HEK293T (cell line): ENCODE measurements at regions not wholly inside any gene's neighbourhood (a gene's known extent, or its start where the extent isn't known, plus 50 kb on each side); places are given as distances from the start of the nearest gene placed in this dataset.

ENCODE experiments used
- CTCF ChIA-PET: fragments of 350-600 bp; formaldehyde crosslinking; extraction: SDS; loops from one replicate; lab custom pipeline; 2021; ENCODE audit warnings: antibody characterized with exemption, inconsistent platforms; lab: Yijun Ruan, JAX
- POLR2A ChIA-PET: fragments of 350-600 bp; formaldehyde crosslinking; extraction: SDS; loops from one replicate; lab custom pipeline; 2020; ENCODE audit warnings: antibody characterized with exemption, inconsistent platforms; lab: Yijun Ruan, JAX
- DNase-seq: peaks from one replicate; pipeline ENCODE4 v3.0.0; 2012; ENCODE audit warnings: mixed read lengths; ENCODE audit errors: extremely low spot score
- ARNT ChIP-seq: fragments of 450-650 bp; IDR thresholded peaks from 2 replicates; pipeline ENCODE4 v1.6.1; 2017; ENCODE audit warnings: mild to moderate bottlenecking
- BHLHE40 ChIP-seq: fragments of 450-650 bp; IDR thresholded peaks from 2 replicates; pipeline ENCODE4 v1.6.1; 2016; ENCODE audit warnings: mild to moderate bottlenecking, moderate library complexity, borderline replicate concordance
- CTBP1 ChIP-seq: fragments of 450-650 bp; IDR thresholded peaks from 2 replicates; pipeline ENCODE4 v1.6.1; 2016; ENCODE audit warnings: borderline replicate concordance
- ELF4 ChIP-seq: fragments of 450-650 bp; IDR thresholded peaks from 2 replicates; pipeline ENCODE4 v1.6.1; 2017; ENCODE audit warnings: antibody characterized with exemption
- FOXA1 ChIP-seq: fragments of 450-650 bp; IDR thresholded peaks from 2 replicates; pipeline ENCODE4 v1.6.1; 2016; ENCODE audit warnings: mild to moderate bottlenecking
- FOXK2 ChIP-seq: fragments of 450-650 bp; IDR thresholded peaks from 2 replicates; pipeline ENCODE4 v1.6.1; 2016; ENCODE audit warnings: mild to moderate bottlenecking
- FOXM1 ChIP-seq: fragments of 450-650 bp; IDR thresholded peaks from 2 replicates; pipeline ENCODE4 v1.6.1; 2017; ENCODE audit warnings: mild to moderate bottlenecking, borderline replicate concordance
- HDGF ChIP-seq: fragments of 450-650 bp; IDR thresholded peaks from 2 replicates; pipeline ENCODE4 v1.6.1; 2017; ENCODE audit warnings: antibody characterized with exemption, borderline replicate concordance
- L3MBTL2 ChIP-seq: fragments of 450-650 bp; conservative IDR thresholded peaks from 2 replicates; pipeline ENCODE4 v1.6.1; 2016; ENCODE audit warnings: mild to moderate bottlenecking
- LEF1 ChIP-seq: fragments of 450-650 bp; IDR thresholded peaks from 2 replicates; pipeline ENCODE4 v1.6.1; 2017; ENCODE audit warnings: mild to moderate bottlenecking, borderline replicate concordance
- NFRKB ChIP-seq: fragments of 450-650 bp; IDR thresholded peaks from 2 replicates; pipeline ENCODE4 v1.6.1; 2016; ENCODE audit warnings: mild to moderate bottlenecking, moderate library complexity
- SP1 ChIP-seq: fragments of 450-650 bp; IDR thresholded peaks from 2 replicates; pipeline ENCODE4 v1.6.1; 2017
- SUZ12 ChIP-seq: fragments of 450-650 bp; IDR thresholded peaks from 2 replicates; pipeline ENCODE4 v1.6.1; 2016; ENCODE audit warnings: mild to moderate bottlenecking
- TARDBP ChIP-seq: fragments of 450-650 bp; IDR thresholded peaks from 2 replicates; pipeline ENCODE4 v1.6.1; 2016
- ZNF384 ChIP-seq: fragments of 450-650 bp; IDR thresholded peaks from 2 replicates; pipeline ENCODE4 v1.6.1; 2016
- TF ChIP-seq, protein P1 (sequence below): fragments of 450-650 bp; IDR thresholded peaks from 2 replicates; pipeline ENCODE4 v1.6.1; 2016

DNA sequence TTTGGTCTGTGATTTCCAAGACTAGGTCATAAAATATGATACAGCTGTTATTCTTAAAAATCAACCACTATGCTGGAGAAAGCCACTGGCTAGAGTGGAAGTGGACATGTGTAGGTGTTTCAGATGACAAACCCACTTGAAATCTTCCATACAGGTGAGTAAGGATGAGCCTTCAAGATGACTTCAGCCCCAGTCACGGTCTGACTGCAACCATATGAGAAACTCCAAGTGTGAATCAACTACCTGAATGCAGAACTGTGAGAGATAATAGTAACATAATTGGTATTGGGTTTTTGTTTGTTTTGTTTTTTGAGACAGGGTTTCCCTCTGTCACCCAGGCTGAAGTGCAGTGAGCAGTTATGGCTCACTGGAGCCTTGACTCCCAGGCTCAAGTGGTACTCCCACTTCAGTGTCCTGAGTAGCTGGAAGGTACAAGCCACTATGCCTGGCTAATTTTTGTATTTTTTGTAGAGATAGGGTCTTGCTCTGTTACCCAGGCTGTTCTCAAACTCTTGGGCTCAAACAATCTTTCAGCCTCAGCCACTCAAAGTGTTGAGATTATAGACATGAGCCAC lies 273.3 kb upstream of the LRIG3 start:
- CTCF ChIA-PET, result no interaction called here
- no peak for DNase-seq
- TF ChIP-seq ARNT, result no peak
- TF ChIP-seq HDGF, result no peak
- no peak for TF ChIP-seq LEF1
- no peak for TF ChIP-seq SUZ12
- POLR2A ChIA-PET, result no interaction called here

DNA sequence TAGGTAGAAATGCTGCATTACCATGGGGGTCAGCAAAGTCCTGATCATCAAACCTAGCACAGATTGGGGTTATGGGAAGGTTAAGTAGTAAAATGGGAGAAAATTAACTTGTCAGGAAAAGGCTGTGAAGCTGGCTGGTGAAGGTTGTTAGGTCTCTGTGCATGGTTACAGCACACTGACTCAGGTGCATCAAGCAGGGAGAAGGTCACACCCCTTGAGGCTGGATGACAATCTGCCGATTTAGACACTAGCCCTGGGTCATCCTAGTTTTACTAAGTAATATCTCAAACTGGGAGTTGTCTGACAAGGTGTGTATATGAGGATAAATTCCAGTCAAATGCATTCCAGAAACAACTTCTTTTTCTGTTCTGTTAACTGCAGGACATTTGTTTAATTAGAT lies 271.1 kb upstream of the LRIG3 start:
- DNase-seq, result no peak
- POLR2A ChIA-PET, result no interaction called here
- TF ChIP-seq FOXK2 (no peak), TARDBP (no peak), LEF1 (no peak), BHLHE40 (no peak), FOXM1 (no peak), ARNT (no peak), SUZ12 (no peak), SP1 (no peak), L3MBTL2 (no peak), ELF4 (no peak), HDGF (no peak)
- TF ChIP-seq, protein P1, sequence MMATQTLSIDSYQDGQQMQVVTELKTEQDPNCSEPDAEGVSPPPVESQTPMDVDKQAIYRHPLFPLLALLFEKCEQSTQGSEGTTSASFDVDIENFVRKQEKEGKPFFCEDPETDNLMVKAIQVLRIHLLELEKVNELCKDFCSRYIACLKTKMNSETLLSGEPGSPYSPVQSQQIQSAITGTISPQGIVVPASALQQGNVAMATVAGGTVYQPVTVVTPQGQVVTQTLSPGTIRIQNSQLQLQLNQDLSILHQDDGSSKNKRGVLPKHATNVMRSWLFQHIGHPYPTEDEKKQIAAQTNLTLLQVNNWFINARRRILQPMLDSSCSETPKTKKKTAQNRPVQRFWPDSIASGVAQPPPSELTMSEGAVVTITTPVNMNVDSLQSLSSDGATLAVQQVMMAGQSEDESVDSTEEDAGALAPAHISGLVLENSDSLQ, result no peak
- CTCF ChIA-PET, result no interaction called here

DNA sequence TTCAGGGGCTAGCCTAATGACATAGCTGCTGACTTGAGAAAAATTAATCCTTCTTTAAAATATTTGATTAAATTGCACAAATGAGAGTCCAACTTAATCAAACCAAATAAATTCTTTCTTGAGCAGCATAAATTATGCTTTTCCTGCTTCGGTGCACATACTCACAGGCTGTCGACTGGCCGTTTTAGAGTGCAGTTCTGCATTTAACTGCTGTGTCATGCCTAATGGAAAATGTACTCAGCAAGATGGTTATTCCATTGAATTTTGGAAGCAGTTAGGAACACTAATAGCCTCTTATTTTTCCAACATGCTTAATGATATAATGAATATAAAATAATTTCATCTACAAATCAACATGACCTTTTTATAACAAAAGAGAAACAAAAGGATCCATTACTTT lies 266.1 kb upstream of the LRIG3 start:
- DNase-seq, result no peak
- POLR2A ChIA-PET, result no interaction called here
- CTCF ChIA-PET, result no interaction called here
- TF ChIP-seq ZNF384 (no peak), ARNT (no peak), FOXK2 (no peak), L3MBTL2 (no peak), HDGF (no peak), NFRKB (no peak), FOXM1 (no peak), SP1 (no peak), SUZ12 (no peak), ELF4 (no peak), BHLHE40 (no peak), TARDBP (no peak), LEF1 (no peak), FOXA1 (no peak), CTBP1 (no peak)
- TF ChIP-seq, protein P1, result no peak

DNA sequence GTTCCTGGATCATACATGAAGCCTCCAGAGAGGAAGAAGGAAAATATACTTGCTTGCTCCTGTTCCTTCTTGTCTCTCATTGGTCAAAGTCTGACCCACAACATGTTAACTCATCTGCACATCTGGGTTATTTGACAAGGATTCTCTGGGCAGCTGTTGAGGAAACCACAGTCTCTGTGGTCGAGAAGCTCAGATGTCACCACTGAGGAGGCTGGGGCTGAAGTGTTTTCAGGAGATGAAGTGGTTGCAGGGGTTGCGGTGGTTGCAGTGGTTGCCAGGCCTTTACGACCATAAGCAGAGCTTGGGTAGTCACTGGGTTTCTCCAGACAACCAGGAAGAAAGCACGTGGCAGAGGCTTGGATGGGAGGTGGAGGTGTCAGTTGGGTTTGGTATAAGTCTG lies 265.0 kb upstream of the LRIG3 start:
- ChIA-PET POLR2A (no interaction called here), CTCF (no interaction called here)
- no peak for DNase-seq
- TF ChIP-seq BHLHE40, result no peak

DNA sequence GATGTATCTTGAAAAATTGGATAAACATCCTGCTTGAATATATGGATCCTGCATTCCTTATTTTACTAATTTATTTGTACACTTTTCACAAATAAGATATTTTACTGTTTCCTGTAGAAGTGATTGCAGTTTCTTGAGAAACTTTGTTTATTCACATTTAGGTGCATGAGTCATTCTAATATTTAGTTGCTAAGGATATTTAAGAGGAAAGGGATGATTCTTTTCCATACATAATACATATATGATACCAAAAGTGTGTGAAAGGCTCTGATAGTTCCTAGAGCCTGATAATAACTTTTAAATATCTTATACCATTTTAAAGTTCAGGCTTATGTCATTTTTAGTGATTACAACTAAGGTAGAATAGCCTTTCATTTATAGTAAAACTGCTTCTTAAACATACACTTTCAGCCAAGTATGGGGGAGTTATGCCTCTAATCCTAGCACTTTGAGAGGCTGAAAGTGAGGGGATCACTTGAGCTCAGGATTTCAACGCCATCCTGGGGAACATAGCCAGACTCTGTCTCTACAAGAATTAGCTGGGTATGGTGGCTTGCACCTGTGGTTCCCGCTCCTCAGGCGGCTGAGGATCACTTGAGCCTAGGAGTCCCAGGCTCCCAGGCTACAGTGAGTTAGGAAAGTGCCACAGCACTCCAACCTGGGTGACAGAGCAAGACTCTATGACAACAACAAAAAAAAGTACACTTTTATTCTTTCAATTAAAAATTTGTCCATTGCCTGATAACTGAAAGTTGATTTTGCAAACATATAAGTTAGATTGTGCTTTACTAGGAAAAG lies 262.6 kb upstream of the LRIG3 start:
- CTCF ChIA-PET, result no interaction called here
- TF ChIP-seq, protein P1, result no peak
- TF ChIP-seq SP1 (no peak), TARDBP (no peak), ELF4 (no peak), NFRKB (no peak), FOXA1 (no peak), HDGF (no peak), LEF1 (no peak), FOXK2 (no peak), ARNT (no peak), BHLHE40 (no peak), CTBP1 (no peak), L3MBTL2 (no peak), FOXM1 (no peak), ZNF384 (no peak), SUZ12 (no peak)
- POLR2A ChIA-PET, result interaction anchor here (0.6 kb wide), 1 partner anchor 20 kb away, joined by 4 read pairs; no protein-coding TSS in a partner anchor
- DNase-seq, result no peak

DNA sequence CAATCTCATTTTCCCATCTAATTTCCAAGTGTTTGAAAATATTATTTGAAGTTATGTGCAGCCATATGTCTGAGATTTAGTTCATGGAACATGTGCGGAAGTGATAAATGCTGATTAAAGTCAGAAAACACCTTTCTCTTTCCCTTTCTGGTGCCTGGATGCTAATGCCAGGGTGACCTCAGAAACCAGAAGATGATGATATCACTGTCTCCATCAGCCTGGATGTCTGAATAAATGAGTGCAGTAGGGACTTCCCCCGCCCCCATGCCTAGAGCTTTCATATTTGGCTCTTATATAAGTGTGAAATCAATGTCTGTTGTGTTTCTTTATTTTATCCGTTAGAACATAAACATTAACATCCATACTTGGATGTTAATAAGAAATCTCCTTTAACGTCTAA lies 261.9 kb upstream of the LRIG3 start:
- TF ChIP-seq FOXA1 (no peak), ZNF384 (no peak), FOXK2 (no peak), HDGF (no peak), ELF4 (no peak), FOXM1 (no peak), L3MBTL2 (no peak), NFRKB (no peak), CTBP1 (no peak), LEF1 (no peak), BHLHE40 (no peak), SP1 (no peak), ARNT (no peak), TARDBP (no peak), SUZ12 (no peak)
- TF ChIP-seq, protein P1, result no peak
- ChIA-PET POLR2A (interaction anchor here (0.6 kb wide), 1 partner anchor 20 kb away, joined by 4 read pairs; no protein-coding TSS in a partner anchor), CTCF (no interaction called here)
- no peak for DNase-seq
